Mucosa of rectum (tissue), 2 donors: ENCODE measurements at regions not wholly inside any gene's neighbourhood (a gene's known extent, or its start where the extent isn't known, plus 50 kb on each side); places are given as distances from the start of the nearest gene placed in this dataset.

Experiments
- H3K27ac ChIP-seq, 2 donors: one replicate each; pipeline ENCODE4 v1.7.0; 2013; ENCODE audit warnings: inconsistent platforms in 2 of 2, low read depth in 2 of 2, low read length in 2 of 2
- H3K27me3 ChIP-seq, 2 donors: one replicate each; pipeline ENCODE4 v1.7.0; 2013; ENCODE audit warnings: low read length in 2 of 2; ENCODE audit not compliant: control insufficient read depth in 2 of 2, insufficient read depth in 2 of 2
- H3K36me3 ChIP-seq, 2 donors: one replicate each; pipeline ENCODE4 v1.7.0; 2013; ENCODE audit warnings: low read length in 2 of 2; ENCODE audit not compliant: control insufficient read depth in 2 of 2, insufficient read depth in 2 of 2
- H3K4me1 ChIP-seq, 2 donors: one replicate each; pipeline ENCODE4 v1.7.0; 2013; ENCODE audit warnings: low read length in 2 of 2, mild to moderate bottlenecking in 1 of 2; ENCODE audit not compliant: control insufficient read depth in 2 of 2, insufficient read depth in 2 of 2
- H3K4me3 ChIP-seq, 2 donors: one replicate each; pipeline ENCODE4 v1.7.0; 2013; ENCODE audit warnings: low read length in 2 of 2
- H3K9ac ChIP-seq, 2 donors: one replicate each; pipeline ENCODE4 v1.7.0; 2013; ENCODE audit warnings: low read length in 2 of 2, low read depth in 1 of 2, mild to moderate bottlenecking in 1 of 2
- H3K9me3 ChIP-seq, 2 donors: one replicate each; pipeline ENCODE4 v1.7.0; 2013; ENCODE audit warnings: low read length in 2 of 2; ENCODE audit not compliant: control insufficient read depth in 2 of 2
- donor health status: healthy.
- donor health status: Normal muscosa, but diverticular disease.

- H3K4me3 ChIP-seq = no peak overlapping the region
- no peaks in the 10 kb centered on the region for H3K27me3 ChIP-seq
- H3K9me3 ChIP-seq = no peaks in the 10 kb centered on the region
- no peaks in the 10 kb centered on the region for H3K36me3 ChIP-seq
- H3K27ac ChIP-seq = no peak overlapping the region
- H3K9ac ChIP-seq = no peak overlapping the region
- H3K4me1 ChIP-seq = no peaks in the 10 kb centered on the region
Measured at GRCh38 chr10:57948796-57949195, 318.9 kb downstream of the IPMK start.

DNA sequence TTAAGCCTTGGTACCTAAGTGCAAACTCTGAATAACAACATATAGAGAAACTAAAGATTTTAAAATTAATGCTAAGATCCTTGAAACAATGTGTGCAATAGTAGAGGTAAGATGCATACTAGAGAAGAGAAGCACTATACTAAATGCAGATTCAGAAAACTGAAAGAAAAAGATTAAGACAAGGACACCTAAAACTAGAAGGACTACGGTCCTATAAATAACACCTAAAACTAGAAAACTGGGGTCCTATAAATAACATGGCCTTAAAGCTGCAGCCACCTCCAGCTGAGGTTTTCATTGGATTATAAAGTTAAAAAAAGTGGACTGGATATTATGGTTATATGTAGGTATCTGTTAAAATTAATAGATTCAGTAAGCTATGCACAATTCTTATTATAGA lies 320.9 kb downstream of the IPMK start:
- no peak overlapping the region for H3K4me3 ChIP-seq
- no peaks in the 10 kb centered on the region for H3K9me3 ChIP-seq
- no peak overlapping the region for H3K9ac ChIP-seq
- no peaks in the 10 kb centered on the region for H3K4me1 ChIP-seq
- no peak overlapping the region for H3K27ac ChIP-seq
- no peaks in the 10 kb centered on the region for H3K27me3 ChIP-seq
- no peaks in the 10 kb centered on the region for H3K36me3 ChIP-seq

DNA sequence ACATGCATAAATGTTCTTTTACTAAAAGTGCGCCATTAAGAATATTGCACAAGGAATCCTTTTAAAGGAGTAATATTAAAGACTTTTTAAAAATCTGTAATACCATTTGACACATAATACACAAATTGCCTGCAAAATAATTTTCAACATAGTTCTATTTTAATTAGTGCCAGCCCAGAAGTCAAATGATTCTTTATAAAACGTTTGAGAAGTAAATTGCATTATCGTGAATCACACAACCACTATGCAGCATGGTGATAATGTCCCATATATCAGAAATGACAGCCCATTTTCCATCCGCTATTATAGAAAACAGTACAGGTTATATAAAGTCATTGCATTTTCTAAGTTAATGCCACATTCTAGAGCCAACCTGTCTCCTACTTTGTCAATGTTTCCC lies 324.0 kb downstream of the IPMK start:
- Histone ChIP-seq H3K9me3 (no peaks in the 10 kb centered on the region), H3K9ac (no peak overlapping the region), H3K36me3 (no peaks in the 10 kb centered on the region), H3K27ac (no peak overlapping the region), H3K27me3 (no peaks in the 10 kb centered on the region), H3K4me3 (no peak overlapping the region), H3K4me1 (no peaks in the 10 kb centered on the region)

DNA sequence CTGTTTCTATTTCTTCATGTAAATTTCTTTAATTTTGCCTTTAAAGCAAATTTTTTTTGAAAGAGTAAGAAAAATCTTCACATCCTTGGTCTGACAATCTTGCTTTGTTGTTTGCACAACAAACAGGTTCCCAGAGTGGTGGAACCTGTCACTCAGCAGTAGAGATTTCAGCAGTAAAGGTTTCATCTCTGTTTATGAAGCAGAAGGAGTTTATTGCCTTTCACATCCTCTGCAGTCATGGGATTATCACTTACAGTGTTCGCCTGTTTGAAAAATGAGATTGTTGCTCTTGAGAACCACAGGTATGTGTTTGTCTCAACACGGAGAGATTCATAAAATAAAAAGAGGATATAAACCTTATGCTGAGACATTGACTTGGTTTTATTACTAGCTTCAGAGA lies 342.6 kb downstream of the IPMK start:
- H3K9ac ChIP-seq = no peak overlapping the region
- H3K9me3 ChIP-seq = no peaks in the 10 kb centered on the region

DNA sequence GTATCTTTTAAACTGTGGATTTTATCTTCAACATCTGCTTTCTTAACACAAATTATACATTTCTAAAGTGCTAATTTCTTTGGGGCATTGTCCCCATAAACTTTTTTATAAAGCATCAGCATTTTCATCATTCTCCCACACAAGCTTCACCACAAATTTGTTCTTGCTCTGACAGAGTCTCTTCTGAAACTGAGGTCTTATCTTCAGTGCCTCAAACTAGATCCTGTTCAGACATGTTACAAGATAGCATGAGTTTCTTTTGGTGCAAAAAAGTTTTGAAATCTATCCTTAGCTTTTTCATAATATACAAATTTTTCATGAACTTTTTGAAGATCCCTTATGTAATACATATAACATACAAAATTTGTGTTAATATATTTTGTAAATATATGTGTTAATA lies 346.6 kb downstream of the IPMK start:
- H3K27me3 ChIP-seq = no peaks in the 10 kb centered on the region
- no peak overlapping the region for H3K9ac ChIP-seq
- H3K9me3 ChIP-seq = no peaks in the 10 kb centered on the region
- no peak overlapping the region for H3K4me3 ChIP-seq
- H3K36me3 ChIP-seq = no peaks in the 10 kb centered on the region
- H3K4me1 ChIP-seq = peaks cover 0 to 8% of the 10 kb centered on the region in 2 donors
- no peak overlapping the region for H3K27ac ChIP-seq

More for the DNA sequence above, 342.6 kb downstream of the IPMK start:
- Histone ChIP-seq H3K27ac (no peak overlapping the region), H3K4me1 (peaks cover 0 to 3% of the 10 kb centered on the region in 2 donors), H3K4me3 (no peak overlapping the region), H3K36me3 (no peaks in the 10 kb centered on the region), H3K27me3 (no peaks in the 10 kb centered on the region)

DNA sequence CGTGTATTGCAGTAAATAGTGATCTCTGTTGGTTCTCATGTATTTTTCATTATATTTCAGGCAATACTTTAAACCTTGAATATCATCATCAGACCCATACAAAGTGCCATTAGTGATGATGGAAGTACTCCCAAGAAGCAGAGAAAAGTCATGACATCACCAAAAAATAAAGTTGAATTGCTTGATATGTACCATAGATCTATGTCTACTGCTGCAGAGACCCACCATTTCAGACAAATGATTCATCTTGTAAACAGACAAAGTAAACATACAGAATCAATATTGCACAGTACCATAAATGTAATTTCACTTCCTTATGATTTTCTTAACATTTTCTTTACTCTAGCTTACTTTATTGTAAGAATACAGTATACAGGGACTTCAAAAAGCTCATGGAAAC lies 347.8 kb downstream of the IPMK start:
- H3K9me3 ChIP-seq = no peaks in the 10 kb centered on the region
- no peak overlapping the region for H3K4me3 ChIP-seq
- H3K9ac ChIP-seq = no peak overlapping the region
- peaks cover 0 to 8% of the 10 kb centered on the region in 2 donors for H3K4me1 ChIP-seq
- no peaks in the 10 kb centered on the region for H3K27me3 ChIP-seq
- no peak overlapping the region for H3K27ac ChIP-seq
- H3K36me3 ChIP-seq = no peaks in the 10 kb centered on the region

DNA sequence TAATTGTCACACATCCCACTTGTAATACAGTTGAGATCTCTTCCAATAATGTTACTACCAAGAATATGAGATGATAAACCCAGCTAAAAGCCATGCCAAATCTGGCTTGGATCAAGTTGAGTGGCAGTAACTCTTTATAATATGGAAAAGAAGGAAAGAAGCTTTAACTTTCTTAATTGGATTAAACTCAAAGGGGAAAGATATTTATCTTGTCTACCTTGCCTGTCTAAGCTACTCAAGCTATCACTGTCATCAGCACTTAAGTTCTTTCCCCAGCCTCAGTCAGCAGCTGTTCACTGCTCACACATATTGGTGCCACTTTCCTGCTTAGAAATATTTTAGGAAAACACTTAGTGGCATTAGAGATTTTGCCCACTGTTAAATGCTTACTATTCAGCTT lies 350.7 kb downstream of the IPMK start:
- no peaks in the 10 kb centered on the region for H3K9me3 ChIP-seq
- no peak overlapping the region for H3K9ac ChIP-seq
- H3K36me3 ChIP-seq = no peaks in the 10 kb centered on the region
- H3K4me3 ChIP-seq = no peak overlapping the region
- peaks cover 0 to 8% of the 10 kb centered on the region in 2 donors for H3K4me1 ChIP-seq
- no peak overlapping the region for H3K27ac ChIP-seq
- no peaks in the 10 kb centered on the region for H3K27me3 ChIP-seq

- Histone ChIP-seq H3K4me1 (no peaks in the 10 kb centered on the region), H3K9me3 (no peaks in the 10 kb centered on the region)
Measured at GRCh38 chr10:57905861-57906260, 361.8 kb downstream of the IPMK start.

DNA sequence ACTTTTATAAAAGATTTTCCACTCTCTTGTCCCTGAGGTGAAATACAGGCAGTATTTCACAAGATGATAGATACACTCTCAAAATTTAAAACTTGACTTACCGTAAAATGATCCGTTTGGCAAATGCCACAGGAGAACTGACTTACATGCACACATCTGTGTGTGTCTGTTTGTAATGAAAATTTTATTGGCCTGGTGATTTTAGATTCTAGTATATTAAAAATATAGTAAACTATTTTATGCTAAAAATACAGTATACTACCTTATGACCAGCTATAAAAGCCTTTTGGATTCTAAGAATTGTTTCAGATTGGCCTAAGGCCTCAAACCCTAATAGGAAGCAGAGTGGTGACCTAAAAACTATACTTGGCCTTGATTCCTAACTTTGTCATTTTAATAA lies 362.7 kb downstream of the IPMK start:
- Histone ChIP-seq H3K9ac (no peak overlapping the region), H3K9me3 (no peaks in the 10 kb centered on the region), H3K4me1 (no peaks in the 10 kb centered on the region), H3K27ac (no peak overlapping the region), H3K4me3 (no peak overlapping the region), H3K36me3 (no peaks in the 10 kb centered on the region), H3K27me3 (no peaks in the 10 kb centered on the region)

More at GRCh38 chr10:57905861-57906260, 361.8 kb downstream of the IPMK start:
- no peaks in the 10 kb centered on the region for H3K36me3 ChIP-seq
- no peaks in the 10 kb centered on the region for H3K27me3 ChIP-seq
- no peak overlapping the region for H3K4me3 ChIP-seq
- no peak overlapping the region for H3K9ac ChIP-seq
- H3K27ac ChIP-seq = no peak overlapping the region

- no peaks in the 10 kb centered on the region for H3K9me3 ChIP-seq
- H3K4me3 ChIP-seq = peak overlapping the region in 1 of 2 donors; percentile 39
- peak overlapping the region; percentile 12 to 74 for H3K27ac ChIP-seq
- no peak overlapping the region for H3K9ac ChIP-seq
- H3K27me3 ChIP-seq = no peaks in the 10 kb centered on the region
- H3K4me1 ChIP-seq = peaks cover 0 to 4% of the 10 kb centered on the region in 2 donors
- H3K36me3 ChIP-seq = no peaks in the 10 kb centered on the region
Measured at GRCh38 chr10:57898231-57898630, 369.5 kb downstream of the IPMK start.

DNA sequence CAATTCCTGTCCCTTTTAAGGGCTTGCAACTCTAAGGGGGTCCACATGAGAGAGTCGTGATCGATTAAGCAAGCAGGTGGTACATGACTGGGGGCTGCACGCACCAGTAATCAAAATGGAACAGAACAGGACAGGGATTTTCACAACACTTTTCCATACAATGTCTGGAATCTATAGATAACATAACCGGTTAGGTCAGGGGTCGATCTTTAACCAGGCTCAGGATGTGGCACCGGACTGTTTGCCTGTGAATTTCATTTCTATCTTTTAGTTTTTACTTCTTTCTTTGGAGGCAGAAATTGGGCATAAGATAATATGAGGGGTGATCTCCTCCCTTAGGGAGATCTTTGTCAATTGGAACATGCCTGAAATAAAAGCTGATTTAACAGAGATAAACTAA lies 370.1 kb downstream of the IPMK start:
- no peak overlapping the region for H3K9ac ChIP-seq
- peak overlapping the region; percentile 12 to 74 for H3K27ac ChIP-seq
- H3K9me3 ChIP-seq = no peaks in the 10 kb centered on the region

More for the DNA sequence above, 370.1 kb downstream of the IPMK start:
- H3K4me1 ChIP-seq = peaks cover 0 to 4% of the 10 kb centered on the region in 2 donors
- H3K36me3 ChIP-seq = no peaks in the 10 kb centered on the region
- peak overlapping the region in 1 of 2 donors; percentile 39 for H3K4me3 ChIP-seq
- H3K27me3 ChIP-seq = no peaks in the 10 kb centered on the region
